ENCODE measurements at regions not wholly inside any gene's neighbourhood (a gene's known extent, or its start where the extent isn't known, plus 50 kb on each side); places are given as distances from the start of the nearest gene placed in this dataset.

- no peak for TF ChIP-seq CEBPB (IDR thresholded peaks at IDR 0.05)
- no peak for TF ChIP-seq MAX (IDR thresholded peaks at IDR 0.05)
- TF ChIP-seq REST (IDR thresholded peaks at IDR 0.05; ENCODE audit: low read depth): no peak
- no peak for TF ChIP-seq EP300 (IDR thresholded peaks at IDR 0.05; ENCODE audit: borderline replicate concordance)
- no peak for TF ChIP-seq TCF12 (IDR thresholded peaks at IDR 0.05; ENCODE audit: low read depth)
- no peak for TF ChIP-seq YY1 (IDR thresholded peaks at IDR 0.05; ENCODE audit: low read depth)
- no peak for TF ChIP-seq TEAD4 (IDR thresholded peaks at IDR 0.05)
- no peak for TF ChIP-seq FOXM1 (IDR thresholded peaks at IDR 0.05; ENCODE audit: borderline replicate concordance, low read depth)
- TF ChIP-seq TAF1 (IDR thresholded peaks at IDR 0.05; ENCODE audit: low read depth): no peak
- no peak for TF ChIP-seq ZBTB7A (IDR thresholded peaks at IDR 0.05; ENCODE audit: low read depth)
- no peak for TF ChIP-seq RAD21 (IDR thresholded peaks at IDR 0.05; ENCODE audit: low read depth)
- no peak for TF ChIP-seq NFIC (IDR thresholded peaks at IDR 0.05)
- TF ChIP-seq EGR1 (IDR thresholded peaks at IDR 0.05): no peak
- no peak for TF ChIP-seq CREB1 (IDR thresholded peaks at IDR 0.05; ENCODE audit: low read depth)
- TF ChIP-seq USF1 (IDR thresholded peaks at IDR 0.05): no peak
Observed at GRCh38 chr5:92801911-92802310, 779.1 kb downstream of the NR2F1-AS1 start.

- no peak for TF ChIP-seq NFIC (IDR thresholded peaks at IDR 0.05)
- no peak for TF ChIP-seq EGR1 (IDR thresholded peaks at IDR 0.05)
- TF ChIP-seq ZBTB7A (IDR thresholded peaks at IDR 0.05; ENCODE audit: low read depth): no peak
- no peak for TF ChIP-seq RAD21 (IDR thresholded peaks at IDR 0.05; ENCODE audit: low read depth)
- TF ChIP-seq REST (IDR thresholded peaks at IDR 0.05; ENCODE audit: low read depth): no peak
- TF ChIP-seq USF1 (IDR thresholded peaks at IDR 0.05): no peak
- no peak for TF ChIP-seq MAX (IDR thresholded peaks at IDR 0.05)
- TF ChIP-seq TCF12 (IDR thresholded peaks at IDR 0.05; ENCODE audit: low read depth): no peak
- no peak for TF ChIP-seq FOXM1 (IDR thresholded peaks at IDR 0.05; ENCODE audit: borderline replicate concordance, low read depth)
- TF ChIP-seq TEAD4 (IDR thresholded peaks at IDR 0.05): no peak
Observed at GRCh38 chr5:92800365-92800764, 780.7 kb downstream of the NR2F1-AS1 start.

GRCh38 chr5:92795633-92796032 lies 785.4 kb downstream of the NR2F1-AS1 start:
- TF ChIP-seq ZBTB7A (IDR thresholded peaks at IDR 0.05; ENCODE audit: low read depth) (no peak), FOXM1 (IDR thresholded peaks at IDR 0.05; ENCODE audit: borderline replicate concordance, low read depth) (no peak), EGR1 (IDR thresholded peaks at IDR 0.05) (no peak)

GRCh38 chr5:92780057-92780456 lies 801.0 kb downstream of the NR2F1-AS1 start:
- TF ChIP-seq CEBPB (IDR thresholded peaks at IDR 0.05): no peak
- TF ChIP-seq CREB1 (IDR thresholded peaks at IDR 0.05; ENCODE audit: low read depth): no peak
- no peak for TF ChIP-seq NFIC (IDR thresholded peaks at IDR 0.05)
- no peak for TF ChIP-seq TCF12 (IDR thresholded peaks at IDR 0.05; ENCODE audit: low read depth)
- TF ChIP-seq TEAD4 (IDR thresholded peaks at IDR 0.05): no peak
- no peak for TF ChIP-seq TAF1 (IDR thresholded peaks at IDR 0.05; ENCODE audit: low read depth)

- TF ChIP-seq NFIC (IDR thresholded peaks at IDR 0.05) (no peak), USF1 (IDR thresholded peaks at IDR 0.05) (no peak), MAX (IDR thresholded peaks at IDR 0.05) (no peak), ZBTB7A (IDR thresholded peaks at IDR 0.05; ENCODE audit: low read depth) (no peak), YY1 (IDR thresholded peaks at IDR 0.05; ENCODE audit: low read depth) (no peak), FOXM1 (IDR thresholded peaks at IDR 0.05; ENCODE audit: borderline replicate concordance, low read depth) (no peak), TEAD4 (IDR thresholded peaks at IDR 0.05) (no peak)
Observed at GRCh38 chr5:92779536-92779935, 801.5 kb downstream of the NR2F1-AS1 start.

GRCh38 chr5:92778261-92778660 lies 802.8 kb downstream of the NR2F1-AS1 start:
- TF ChIP-seq ZBTB7A (IDR thresholded peaks at IDR 0.05; ENCODE audit: low read depth): no peak
- no peak for TF ChIP-seq MAX (IDR thresholded peaks at IDR 0.05)
- no peak for TF ChIP-seq NFIC (IDR thresholded peaks at IDR 0.05)
- no peak for TF ChIP-seq TCF12 (IDR thresholded peaks at IDR 0.05; ENCODE audit: low read depth)
- TF ChIP-seq EP300 (IDR thresholded peaks at IDR 0.05; ENCODE audit: borderline replicate concordance): no peak
- TF ChIP-seq USF1 (IDR thresholded peaks at IDR 0.05): no peak
- no peak for TF ChIP-seq TEAD4 (IDR thresholded peaks at IDR 0.05)
- TF ChIP-seq CREB1 (IDR thresholded peaks at IDR 0.05; ENCODE audit: low read depth): no peak
- TF ChIP-seq TAF1 (IDR thresholded peaks at IDR 0.05; ENCODE audit: low read depth): no peak
- TF ChIP-seq REST (IDR thresholded peaks at IDR 0.05; ENCODE audit: low read depth): no peak
- TF ChIP-seq CEBPB (IDR thresholded peaks at IDR 0.05): no peak
- no peak for TF ChIP-seq FOXM1 (IDR thresholded peaks at IDR 0.05; ENCODE audit: borderline replicate concordance, low read depth)
- no peak for TF ChIP-seq RAD21 (IDR thresholded peaks at IDR 0.05; ENCODE audit: low read depth)
- no peak for TF ChIP-seq YY1 (IDR thresholded peaks at IDR 0.05; ENCODE audit: low read depth)
- no peak for TF ChIP-seq EGR1 (IDR thresholded peaks at IDR 0.05)
